ENCODE measurements at regions not wholly inside any gene's neighbourhood (a gene's known extent, or its start where the extent isn't known, plus 50 kb on each side); places are given as distances from the start of the nearest gene placed in this dataset.
"Not testable (repeated sequence)": the region's sequence is repeated elsewhere in the genome, so short reads cannot be mapped to it uniquely, and the experiment has no call there.

- DNase-seq: no peak
These were observed 51.5 kb upstream of the MRI1 start for GRCh38 chr19:13712767-13713201.

DNA sequence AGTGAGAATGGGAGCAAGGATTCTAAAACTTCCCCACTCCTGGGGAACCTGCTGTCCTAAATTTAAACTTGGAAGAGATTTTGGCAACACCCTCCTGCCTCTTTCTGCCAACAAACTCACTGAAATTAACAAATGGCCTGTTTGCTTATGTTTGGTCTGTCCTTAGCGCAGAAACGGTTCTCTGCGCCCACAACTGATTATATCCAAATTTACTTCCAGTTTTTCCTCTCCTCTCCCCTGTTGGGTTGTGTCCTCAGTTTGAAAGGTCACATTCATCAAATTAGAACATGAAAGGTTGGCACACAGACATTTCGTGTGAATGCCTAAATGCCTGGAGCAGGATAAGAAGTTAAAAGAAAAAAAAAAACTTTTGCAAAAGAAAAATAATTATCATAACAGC lies 56.4 kb upstream of the MRI1 start:
- DNase-seq: no peak

- no peak for DNase-seq
These were observed 58.3 kb upstream of the MRI1 start for GRCh38 chr19:13705928-13706447.

DNA sequence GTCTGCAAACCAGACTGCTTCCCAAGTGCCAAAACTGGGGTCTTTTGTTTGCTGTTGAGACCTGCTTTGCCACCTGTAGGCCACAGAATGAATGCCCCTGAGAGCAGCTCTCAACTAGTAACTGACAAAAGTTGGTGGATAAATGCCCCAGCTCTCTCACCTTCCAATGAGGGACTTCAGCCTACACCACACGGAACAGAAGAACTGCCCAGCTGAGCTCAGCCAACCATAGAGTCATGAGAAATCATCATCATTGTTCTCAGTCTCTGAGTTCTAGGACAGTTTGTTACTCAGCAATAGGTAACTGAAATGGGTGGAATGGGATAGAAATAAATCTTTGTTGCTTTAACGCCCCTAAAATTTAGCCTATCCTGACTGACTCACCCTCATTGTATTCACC lies 59.1 kb upstream of the MRI1 start:
- no peak for DNase-seq

GRCh38 chr19:13701624-13702023 lies 62.7 kb upstream of the MRI1 start:
- no peak for DNase-seq

- DNase-seq: no peak
These were observed 63.7 kb upstream of the MRI1 start for GRCh38 chr19:13700621-13701020.

DNA sequence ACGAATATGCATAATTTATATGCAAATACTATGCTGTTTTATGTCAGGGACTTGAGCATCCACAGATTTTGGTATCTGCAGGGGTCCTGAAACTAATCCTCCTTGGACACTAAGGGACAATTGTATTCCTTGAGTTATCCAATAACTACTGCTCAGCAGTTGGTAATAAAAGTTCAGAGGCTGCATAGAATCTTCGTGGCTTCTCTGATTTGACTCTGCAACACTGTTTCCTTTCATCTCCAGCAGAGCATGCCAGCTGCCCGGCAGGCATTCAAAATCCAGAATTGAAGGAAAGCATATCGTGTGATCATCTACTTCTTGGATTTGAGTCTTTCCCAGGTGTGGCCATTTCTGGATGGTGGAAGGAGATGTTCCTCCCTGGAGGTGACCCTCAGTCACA lies 64.5 kb upstream of the MRI1 start:
- DNase-seq: no peak

DNA sequence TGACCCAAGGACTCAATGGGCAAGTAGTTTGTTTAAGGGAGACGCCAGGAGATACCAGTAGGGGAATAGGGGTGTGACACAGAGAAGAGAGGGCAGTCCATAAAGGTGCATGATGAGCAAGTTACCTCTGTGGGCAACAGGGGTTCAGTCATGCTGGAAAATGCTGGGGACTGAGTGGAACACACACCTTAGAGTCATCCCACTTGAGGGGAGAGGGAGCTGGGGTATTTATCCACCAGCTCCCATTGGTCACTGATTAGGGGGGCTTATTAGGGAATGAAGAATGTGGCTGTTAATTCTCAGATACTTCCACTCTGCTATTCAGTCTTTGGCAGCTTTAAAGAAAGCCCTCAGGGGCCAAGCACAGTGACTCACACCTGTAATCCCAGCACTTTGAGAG lies 67.5 kb upstream of the MRI1 start:
- no peak for DNase-seq

DNA sequence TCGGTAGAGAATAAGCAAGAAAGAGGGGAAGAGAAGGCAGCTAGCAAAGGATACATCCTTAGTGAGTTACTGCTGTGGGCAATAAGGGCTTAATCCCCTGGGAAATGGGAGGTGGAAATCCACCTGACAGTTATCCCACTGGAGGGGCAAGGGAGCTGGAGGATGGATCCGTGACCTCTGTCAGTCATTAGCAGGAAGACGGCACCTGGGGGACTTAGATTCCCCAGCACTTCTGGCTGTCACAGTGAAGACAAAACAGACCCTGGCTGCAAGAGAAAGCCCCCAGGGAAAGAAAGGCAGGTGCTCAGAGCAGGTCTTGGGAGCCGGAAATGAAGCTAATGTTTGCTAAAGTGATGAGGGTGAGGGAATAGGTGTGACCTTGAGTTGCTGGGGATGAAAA lies 70.4 kb upstream of the MRI1 start:
- DNase-seq: peak; percentile 25

- no peak for DNase-seq
These were observed 72.5 kb upstream of the MRI1 start for GRCh38 chr19:13691569-13692435.

- no peak for DNase-seq
These were observed 75.2 kb upstream of the MRI1 start for GRCh38 chr19:13689085-13689484.

DNA sequence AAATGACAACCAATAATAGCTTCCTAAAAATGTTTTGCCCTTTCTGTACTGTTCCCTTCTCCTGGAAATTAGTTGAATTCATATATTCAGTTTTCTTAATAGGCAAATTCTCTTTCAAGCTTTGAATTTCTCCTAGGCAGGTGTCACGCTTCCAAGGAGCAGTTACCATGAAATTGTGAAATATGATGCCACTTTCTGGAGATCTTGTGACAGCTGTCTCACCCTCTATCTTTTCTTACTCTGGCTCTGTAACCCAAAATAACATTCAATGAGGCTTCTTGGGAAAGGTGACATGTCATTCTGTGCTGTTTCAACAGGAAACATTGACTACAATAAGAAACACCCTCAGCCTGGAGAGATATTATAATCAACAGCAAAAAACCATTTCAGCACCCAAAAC lies 80.3 kb upstream of the MRI1 start:
- no peak for DNase-seq

- DNase-seq: no peak
These were observed 82.8 kb upstream of the MRI1 start for GRCh38 chr19:13681509-13681908.

GRCh38 chr19:13680708-13681360 lies 83.5 kb upstream of the MRI1 start:
- not testable (repeated sequence) for DNase-seq

DNA sequence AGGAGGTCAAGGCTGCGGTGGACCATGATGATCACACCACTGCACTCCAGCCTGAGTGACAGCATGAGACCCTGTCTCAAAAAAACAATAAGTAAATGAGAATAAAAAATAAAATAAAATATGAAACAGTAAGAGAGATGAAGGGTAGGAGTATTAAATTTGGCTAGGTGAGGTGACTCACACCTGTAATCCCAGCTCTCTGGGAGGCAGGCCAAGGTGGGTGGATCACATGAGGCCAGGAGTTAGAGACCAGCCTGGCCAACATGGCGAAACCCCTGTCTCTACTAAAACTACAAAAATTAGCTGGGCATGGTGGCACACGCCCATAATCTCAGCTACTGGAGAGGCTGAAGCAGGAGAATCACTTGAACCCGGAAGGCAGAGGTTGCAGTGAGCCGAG lies 87.4 kb upstream of the MRI1 start:
- DNase-seq: not testable (repeated sequence)

GRCh38 chr19:13672480-13673175 lies 91.7 kb upstream of the MRI1 start:
- DNase-seq: not testable (repeated sequence)

- DNase-seq: no peak
These were observed 93.5 kb upstream of the MRI1 start for GRCh38 chr19:13670846-13671245.

GRCh38 chr19:13669780-13670355 lies 94.5 kb upstream of the MRI1 start:
- no peak for DNase-seq

GRCh38 chr19:13668964-13669363 lies 95.4 kb upstream of the MRI1 start:
- DNase-seq: no peak

DNA sequence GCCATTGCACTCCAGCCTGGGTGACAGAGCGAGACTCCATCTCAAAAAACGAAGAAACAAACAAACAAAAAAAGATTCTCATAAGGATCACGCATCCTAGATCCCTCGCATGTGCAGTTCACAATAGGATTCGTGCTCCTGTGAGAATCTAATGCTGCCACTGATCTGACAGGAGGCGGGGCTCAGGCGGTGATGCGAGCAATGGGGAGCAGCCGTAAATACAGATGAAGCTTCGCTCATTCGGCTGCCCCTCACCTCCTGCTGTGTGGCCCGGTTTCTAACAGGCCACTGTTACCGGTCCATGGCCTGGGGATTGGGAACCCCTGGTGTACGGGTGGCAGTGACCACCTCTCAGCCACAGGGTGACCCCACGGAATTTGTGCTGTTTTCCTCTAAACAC lies 98.2 kb upstream of the MRI1 start:
- DNase-seq: no peak

DNA sequence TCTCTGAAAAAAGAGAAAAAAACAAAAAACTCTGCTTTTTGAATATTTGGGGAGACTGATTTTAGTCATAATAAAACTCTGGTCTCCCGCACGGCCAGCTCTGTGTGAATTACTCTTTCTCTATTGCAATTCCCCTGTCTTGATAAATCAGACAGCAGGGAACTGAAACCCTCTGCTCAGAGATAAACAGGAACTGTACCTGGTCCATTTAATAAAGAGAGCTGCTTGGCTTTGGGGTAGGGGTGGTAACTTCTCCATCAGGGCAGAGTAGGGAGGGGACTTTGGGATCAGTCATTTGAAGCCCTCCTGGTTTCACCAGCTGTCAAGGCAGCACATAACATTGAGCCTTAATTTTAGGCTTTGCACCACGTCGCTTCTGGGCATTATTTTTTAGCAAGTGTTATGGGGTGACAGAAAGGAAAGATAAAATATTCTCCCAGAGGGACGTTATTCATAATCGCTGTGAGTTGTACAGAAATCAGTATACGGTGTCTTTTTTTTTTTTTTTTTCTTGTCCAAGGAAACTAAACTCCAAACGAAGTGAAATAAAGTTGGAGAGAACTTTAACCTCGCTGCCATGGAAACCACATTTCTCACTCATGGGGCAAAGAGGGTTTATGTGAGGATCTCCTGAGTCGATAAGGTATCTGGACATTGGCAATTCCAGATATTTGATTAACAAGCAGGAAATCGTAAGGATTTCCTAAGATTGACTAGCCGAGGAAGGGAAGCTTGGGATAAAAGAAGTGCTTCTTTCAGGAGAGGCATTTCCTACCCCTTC lies 99.0 kb upstream of the MRI1 start:
- no peak for DNase-seq

DNA sequence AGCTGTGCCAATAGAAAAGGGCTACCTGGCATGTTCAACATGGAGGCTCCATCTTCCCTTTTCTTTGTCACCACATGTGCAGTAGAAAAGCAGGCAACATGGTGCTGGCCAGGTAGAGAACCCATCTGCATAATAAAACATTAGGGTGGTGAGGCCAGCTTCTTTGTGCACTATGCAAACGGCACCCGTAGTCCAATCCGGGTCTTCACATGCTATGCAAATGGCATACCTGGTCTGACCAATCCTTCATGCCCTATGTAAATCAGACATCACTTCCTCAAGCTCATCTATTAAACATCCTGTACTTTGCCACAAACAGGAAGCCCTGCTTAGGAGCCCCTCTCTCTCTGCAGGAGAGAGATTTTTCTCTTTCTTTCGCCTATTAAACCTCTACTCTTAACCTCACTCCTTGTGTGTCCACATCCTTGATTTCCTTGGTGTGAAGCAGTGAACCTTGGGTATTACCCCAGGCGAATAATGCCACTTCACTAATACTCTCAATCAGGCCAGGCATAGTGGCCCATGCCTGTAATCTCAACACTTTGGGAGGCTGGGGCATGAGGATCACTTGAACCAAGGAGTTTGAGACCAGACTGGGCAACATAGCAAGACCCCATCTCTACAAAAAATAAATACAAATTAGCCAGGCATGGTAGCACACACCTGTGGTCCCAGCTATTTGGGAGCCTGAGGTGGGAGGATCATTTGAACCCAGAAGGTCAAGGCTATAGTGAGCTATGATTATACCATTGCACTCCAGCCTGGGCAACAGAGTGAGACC lies 111.3 kb upstream of the MRI1 start:
- no peak for DNase-seq
